Fibroblast of villous mesenchyme (primary cell): ENCODE measurements at regions not wholly inside any gene's neighbourhood (a gene's known extent, or its start where the extent isn't known, plus 50 kb on each side); places are given as distances from the start of the nearest gene placed in this dataset.

ENCODE experiments used
- DNase-seq: peaks from one replicate; pipeline ENCODE4 v3.0.0-alpha.2; 2010; ENCODE audit warnings: low read depth
- H3K4me3 ChIP-seq: 2 replicates; pipeline ENCODE4 v1.5.1; 2011; ENCODE audit warnings: low read depth, mild to moderate bottlenecking, low read length
- CTCF ChIP-seq: IDR thresholded peaks from 2 replicates; pipeline ENCODE4 v1.5.1; 2012; ENCODE audit warnings: low read depth, mild to moderate bottlenecking, low read length; ENCODE audit not compliant: insufficient read depth

- TF ChIP-seq CTCF, result no peak
- H3K4me3 ChIP-seq, result no peak overlapping the region
- no peak for DNase-seq
These were observed 972.6 kb downstream of the TMTC2 start for GRCh38 chr12:83659321-83659720.

- no peak overlapping the region for H3K4me3 ChIP-seq
- no peak for TF ChIP-seq CTCF
- no peak for DNase-seq
These were observed 969.3 kb downstream of the TMTC2 start for GRCh38 chr12:83656004-83656403.

- DNase-seq, result no peak
- H3K4me3 ChIP-seq, result no peak overlapping the region
- TF ChIP-seq CTCF, result no peak
These were observed 955.5 kb downstream of the TMTC2 start for GRCh38 chr12:83642205-83642604.

GRCh38 chr12:83641789-83642188 is 955.1 kb downstream of the TMTC2 start:
- no peak overlapping the region for H3K4me3 ChIP-seq
- no peak for TF ChIP-seq CTCF
- no peak for DNase-seq

- no peak for TF ChIP-seq CTCF
- no peak for DNase-seq
- H3K4me3 ChIP-seq, result no peak overlapping the region
These were observed 948.1 kb downstream of the TMTC2 start for GRCh38 chr12:83634726-83635267.

- no peak for DNase-seq
- no peak overlapping the region for H3K4me3 ChIP-seq
- no peak for TF ChIP-seq CTCF
These were observed 943.8 kb downstream of the TMTC2 start for GRCh38 chr12:83630526-83630925.

- TF ChIP-seq CTCF, result no peak
- DNase-seq, result no peak
- H3K4me3 ChIP-seq, result no peak overlapping the region
These were observed 943.2 kb downstream of the TMTC2 start for GRCh38 chr12:83629931-83630330.
